ENCODE measurements at regions not wholly inside any gene's neighbourhood (a gene's known extent, or its start where the extent isn't known, plus 50 kb on each side); places are given as distances from the start of the nearest gene placed in this dataset.

DNA sequence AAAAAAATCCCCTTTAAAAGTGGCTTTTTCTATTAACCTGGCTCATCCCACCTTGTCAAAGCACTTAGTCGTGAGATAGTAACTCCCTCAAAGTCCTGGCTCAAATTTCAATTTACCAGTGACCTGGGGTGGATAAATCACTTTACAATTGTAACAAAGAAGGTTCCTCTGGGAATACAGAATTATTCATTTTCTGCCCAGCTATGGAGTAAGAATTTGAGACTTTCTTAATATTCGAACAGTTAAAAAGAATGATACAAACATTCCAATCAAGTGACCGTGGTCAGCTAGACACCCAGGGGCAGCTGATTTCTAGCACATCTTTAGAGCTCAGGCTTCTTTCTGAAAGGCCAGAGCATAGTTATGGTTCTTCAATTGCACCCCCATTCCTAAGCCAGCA is 291.0 kb upstream of the TGFBR2 start:
- TF ChIP-seq, protein P1, sequence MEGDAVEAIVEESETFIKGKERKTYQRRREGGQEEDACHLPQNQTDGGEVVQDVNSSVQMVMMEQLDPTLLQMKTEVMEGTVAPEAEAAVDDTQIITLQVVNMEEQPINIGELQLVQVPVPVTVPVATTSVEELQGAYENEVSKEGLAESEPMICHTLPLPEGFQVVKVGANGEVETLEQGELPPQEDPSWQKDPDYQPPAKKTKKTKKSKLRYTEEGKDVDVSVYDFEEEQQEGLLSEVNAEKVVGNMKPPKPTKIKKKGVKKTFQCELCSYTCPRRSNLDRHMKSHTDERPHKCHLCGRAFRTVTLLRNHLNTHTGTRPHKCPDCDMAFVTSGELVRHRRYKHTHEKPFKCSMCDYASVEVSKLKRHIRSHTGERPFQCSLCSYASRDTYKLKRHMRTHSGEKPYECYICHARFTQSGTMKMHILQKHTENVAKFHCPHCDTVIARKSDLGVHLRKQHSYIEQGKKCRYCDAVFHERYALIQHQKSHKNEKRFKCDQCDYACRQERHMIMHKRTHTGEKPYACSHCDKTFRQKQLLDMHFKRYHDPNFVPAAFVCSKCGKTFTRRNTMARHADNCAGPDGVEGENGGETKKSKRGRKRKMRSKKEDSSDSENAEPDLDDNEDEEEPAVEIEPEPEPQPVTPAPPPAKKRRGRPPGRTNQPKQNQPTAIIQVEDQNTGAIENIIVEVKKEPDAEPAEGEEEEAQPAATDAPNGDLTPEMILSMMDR (IDR thresholded peaks at IDR 0.05), result no peak
- no peak for TF ChIP-seq ZFX (IDR thresholded peaks at IDR 0.05; ENCODE audit: borderline replicate concordance)

Measured in 22Rv1 (cell line).